Occipital lobe (tissue), 1 donor: ENCODE measurements at regions not wholly inside any gene's neighbourhood (a gene's known extent, or its start where the extent isn't known, plus 50 kb on each side); places are given as distances from the start of the nearest gene placed in this dataset.
"Not testable (repeated sequence)": the region's sequence is repeated elsewhere in the genome, so short reads cannot be mapped to it uniquely, and the experiment has no call there.

Experiments
- DNase-seq: peaks from one replicate; lab custom pipeline; 2025; lab: John Stamatoyannopoulos, UW

DNA sequence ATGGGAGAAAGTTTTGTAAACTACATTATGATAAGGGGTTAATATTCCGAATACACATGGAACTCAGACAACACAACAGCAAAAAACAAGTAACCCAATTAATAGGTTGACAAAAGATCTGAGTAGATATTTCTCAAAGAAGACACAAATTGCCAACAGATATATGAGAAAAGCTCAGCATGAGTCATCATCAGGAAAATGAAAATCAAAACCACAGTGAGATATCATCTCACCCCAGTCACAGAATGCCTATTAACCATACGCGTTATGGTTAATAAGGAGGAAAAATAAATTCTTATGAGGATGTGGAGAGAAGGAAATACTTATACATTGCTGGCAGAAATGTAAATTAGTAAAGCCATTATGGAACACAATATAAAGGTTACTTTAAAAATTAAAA, 695.0 kb downstream of the COL12A1 start:
- no peak for DNase-seq

DNA sequence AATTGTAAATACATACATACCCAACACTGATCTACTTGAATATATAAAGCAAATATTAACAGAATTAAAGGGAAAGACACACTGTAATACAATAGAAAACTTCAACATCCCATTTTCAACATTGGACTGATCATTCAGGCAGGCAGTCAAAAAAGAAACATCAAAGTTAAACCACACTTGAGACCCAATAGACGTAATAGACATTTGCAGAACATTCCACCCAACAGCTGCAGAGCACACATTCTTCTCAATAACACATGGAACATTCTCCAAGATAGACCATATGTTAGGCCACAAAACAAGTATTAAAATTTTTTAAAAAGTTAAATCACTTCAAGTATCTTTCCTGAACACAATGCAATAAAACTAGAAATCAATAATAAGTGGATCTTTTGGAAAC, 698.2 kb downstream of the COL12A1 start:
- no peak for DNase-seq

DNA sequence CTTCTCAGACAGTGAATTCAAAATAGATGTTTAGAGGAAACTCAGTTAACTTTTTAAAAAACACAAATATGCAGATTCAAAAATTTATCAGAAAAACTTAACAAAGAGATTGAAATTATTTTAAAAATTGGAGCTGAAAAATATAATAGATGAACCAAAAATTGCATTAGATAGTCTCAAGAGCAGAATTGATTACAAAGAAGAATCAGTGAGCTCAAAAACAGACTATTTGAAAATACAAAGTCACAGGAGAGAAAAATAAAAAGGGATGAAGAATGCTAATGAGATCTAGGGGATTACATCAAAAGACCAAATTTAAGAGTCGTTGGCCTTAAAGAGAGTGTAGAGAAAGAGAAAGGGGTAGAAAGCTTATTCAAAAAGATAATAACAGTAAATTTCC, 700.5 kb downstream of the COL12A1 start:
- no peak for DNase-seq

DNA sequence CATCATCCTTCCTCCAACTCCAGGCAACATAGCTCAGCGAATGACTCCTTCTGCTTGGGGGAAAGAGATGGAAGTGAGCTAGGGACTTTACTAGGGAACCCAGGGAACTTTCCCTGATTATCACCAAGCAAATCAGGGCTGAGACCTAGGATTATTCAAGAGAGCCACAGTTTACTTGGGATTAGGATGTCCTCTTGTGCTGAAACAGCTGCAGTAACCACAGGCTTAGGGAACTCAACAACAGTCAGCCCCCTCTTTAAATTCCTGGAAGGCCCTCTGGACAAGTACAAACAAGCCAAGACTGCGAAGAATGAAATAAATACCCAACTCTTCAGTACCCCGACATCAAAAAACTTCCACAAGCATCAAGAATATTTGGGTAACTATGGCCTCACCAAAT, 700.9 kb downstream of the COL12A1 start:
- DNase-seq: no peak

DNA sequence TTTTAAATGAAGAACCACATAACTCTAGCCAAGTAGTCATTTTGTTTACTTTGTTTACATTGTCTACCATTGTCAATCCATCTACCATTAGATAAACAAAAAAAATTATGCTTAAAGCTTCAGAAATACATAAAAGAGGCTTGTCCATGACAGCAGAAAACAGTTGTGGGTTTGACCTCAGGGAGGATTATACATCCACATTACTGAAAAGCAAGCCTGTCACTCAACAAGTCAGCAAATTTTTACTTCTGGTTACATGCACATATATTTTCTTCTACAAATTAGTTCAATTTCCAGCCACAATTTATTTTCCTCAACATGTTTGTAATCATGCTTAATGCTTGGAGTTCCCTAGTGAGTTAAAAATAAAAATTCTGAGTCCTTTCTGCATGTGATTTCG, 713.3 kb downstream of the COL12A1 start:
- DNase-seq: no peak

DNA sequence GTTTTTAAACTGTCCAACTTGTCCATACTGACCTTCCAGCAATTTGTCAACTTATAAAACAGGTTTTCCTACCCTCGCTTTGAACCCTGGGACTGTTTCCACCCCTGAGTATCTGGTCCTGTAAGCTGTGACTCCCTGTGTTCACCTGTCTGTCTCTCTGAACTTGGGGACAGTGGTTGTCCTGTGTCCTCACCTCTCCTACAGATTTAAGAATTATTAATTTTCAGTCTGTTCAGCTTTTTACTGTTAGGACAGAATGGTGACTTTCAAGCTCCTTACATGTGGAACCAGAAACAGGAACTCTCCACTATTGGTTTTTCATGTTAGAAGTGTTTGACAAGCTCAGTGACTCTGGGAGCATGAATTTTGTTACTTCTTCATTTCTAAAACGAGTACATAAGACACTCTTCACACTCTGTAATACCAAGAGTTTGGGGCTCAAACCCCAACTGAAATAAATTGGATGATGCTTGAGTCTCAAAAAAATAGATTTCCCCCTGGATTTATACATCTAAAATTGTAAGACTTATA, 713.9 kb downstream of the COL12A1 start:
- DNase-seq: no peak

DNA sequence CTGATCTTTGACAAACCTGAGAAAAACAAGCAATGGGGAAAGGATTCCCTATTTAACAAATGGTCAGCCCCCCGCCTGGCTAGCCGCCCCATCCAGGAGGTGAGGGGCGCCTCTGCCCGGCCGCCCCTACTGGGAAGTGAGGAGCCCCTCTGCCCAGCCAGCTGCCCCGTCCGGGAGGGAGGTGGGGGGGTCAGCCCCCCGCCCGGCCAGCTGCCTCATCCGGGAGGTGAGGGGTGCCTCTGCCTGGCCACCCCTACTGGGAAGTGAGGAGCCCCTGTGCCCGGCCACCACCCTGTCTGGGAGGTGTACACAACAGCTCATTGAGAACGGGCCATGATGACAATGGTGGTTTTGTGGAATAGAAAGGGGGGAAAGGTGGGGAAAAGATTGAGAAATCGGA, 717.1 kb downstream of the COL12A1 start:
- not testable (repeated sequence) for DNase-seq

DNA sequence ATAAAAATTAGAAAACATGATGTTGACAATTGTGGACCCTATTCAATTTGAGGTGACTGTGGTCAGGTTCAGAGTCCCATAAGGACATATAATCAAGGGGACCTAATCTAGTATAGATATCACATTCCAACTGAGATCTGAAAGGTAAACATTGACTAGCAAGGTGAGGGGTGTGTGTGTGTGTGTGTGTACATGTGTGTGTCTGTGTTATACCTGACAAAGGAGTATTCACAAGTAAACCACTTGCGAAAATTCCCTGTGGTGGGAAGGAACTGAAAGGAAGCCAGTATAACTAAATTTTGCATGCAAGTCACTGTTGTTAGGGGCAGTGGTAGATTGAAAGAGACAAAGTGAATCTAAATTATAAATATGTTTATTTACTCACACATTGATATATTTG, 723.7 kb downstream of the COL12A1 start:
- DNase-seq: no peak

DNA sequence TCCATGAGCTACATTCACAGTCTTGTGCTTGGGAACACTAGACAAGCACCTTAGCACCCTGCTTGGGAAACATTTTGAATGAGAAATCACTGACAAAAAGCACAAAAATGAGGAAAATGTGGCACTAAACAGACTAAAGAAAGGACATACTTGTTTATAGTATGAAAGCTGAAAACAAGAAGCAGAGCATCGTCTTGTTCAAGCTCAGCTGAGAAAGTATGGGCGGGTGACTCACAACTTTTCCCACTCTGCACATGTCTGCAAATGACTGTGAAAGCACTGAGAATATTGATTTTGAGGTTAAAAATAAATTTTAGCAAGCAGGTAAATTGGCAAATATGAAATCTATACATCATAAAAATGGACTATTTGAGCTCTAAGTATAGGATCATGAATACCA, 725.3 kb downstream of the COL12A1 start:
- no peak for DNase-seq

DNA sequence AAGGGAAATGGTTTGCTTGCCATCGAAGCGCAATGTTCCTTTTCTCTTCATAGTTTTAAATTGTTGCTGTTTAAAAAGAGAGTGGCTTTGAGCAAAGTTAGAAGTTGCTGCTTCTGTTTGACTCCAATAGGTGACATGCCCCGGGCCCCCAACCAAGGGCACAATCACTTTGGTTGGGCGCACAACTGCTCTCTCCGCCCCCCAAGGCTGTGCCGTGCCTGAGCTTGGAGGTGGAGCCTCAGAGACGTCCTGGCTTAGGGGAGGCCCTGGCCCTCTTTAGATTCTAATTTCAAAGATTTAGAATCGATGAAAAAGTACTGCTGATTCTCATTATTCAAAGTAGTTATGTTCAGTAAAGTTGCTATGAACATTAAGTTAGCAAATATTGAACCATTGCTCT, 725.9 kb downstream of the COL12A1 start:
- no peak for DNase-seq

DNA sequence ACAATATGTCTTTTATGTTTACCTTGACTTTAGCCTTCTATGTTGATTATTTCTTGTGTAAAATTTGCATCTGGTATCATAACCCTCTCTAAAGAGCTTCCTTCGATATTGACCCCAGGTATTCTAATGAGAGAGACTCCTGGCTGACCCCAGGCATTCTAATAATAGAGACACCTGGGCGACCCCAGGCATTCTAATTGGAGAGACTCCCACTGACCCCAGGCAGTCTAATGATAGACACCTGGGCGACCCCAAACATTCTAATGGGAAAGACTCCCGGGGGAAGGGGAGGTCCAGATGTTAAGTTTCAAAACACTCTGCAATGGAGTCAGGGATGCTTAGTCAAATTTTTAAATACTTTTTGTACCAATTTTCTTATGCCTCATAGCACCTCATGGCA, 726.4 kb downstream of the COL12A1 start:
- no peak for DNase-seq

DNA sequence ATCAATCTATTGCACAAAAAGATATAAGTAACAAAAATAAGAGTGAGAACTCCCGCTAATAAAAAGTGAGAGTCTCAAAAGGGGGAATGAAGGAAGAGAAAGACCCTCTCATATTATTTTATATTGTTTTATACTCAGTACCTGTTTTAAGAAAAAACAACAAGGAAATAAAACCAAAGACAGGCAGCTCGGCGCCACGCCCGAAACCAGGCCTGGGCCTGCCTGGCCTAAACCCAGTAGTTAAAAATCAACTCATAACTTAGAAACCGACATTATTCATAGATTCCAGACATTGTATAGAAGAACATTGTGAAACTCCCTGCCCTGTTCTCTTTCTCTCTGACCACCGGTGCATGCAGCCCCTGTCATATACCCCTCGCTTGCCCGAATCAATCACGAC, 731.8 kb downstream of the COL12A1 start:
- DNase-seq: not testable (repeated sequence)

DNA sequence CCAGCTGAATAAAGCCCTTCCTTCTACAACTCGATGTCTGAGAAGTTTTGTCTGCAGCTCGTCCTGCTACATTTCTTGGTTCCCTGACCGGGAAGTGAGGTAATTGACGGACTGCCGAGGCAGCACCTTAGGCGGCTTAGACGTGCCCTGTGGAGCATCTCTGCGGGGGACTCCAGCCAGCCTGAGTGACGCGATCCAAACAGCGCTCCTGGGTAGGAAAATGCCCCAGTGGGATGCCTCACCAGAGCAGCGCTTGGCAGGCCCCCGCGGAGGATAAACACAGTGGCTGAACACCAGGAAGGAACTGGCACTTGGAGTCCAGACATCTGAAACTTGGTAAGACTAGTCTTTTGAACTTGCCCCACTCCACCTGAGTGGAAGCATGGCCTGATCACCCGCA, 737.3 kb downstream of the COL12A1 start:
- DNase-seq: not testable (repeated sequence)

DNA sequence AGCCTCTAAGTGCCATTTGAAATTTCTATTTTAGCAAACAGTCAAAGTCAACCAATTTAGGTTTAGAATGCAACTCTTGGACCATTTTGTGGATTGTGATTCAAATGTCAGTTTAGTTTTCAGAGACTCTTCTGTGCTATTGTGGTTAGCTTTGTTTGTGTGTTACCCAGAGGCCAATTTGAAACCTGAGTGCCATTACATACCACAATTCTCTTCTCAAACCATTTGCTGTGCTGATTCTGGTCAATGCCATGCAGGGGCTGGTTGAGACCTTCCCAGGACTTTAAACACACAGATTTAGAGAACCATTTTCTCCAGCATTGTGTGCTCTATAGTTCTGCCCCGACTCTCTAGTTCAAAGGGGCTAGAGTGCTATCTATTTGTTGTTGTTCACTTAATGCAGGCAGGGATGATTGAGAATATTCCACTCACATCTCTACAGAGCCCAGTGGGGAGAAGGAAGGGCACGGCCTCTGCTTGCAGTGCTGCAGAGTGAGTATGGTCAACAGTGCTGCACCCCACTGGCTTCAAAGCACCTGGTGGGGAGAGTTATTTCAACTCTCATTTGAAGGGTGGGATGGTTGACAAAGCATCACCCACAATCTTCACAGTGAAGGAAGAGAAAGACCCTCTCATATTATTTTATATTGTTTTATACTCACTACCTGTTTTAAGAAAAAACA, 738.2 kb downstream of the COL12A1 start:
- no peak for DNase-seq

DNA sequence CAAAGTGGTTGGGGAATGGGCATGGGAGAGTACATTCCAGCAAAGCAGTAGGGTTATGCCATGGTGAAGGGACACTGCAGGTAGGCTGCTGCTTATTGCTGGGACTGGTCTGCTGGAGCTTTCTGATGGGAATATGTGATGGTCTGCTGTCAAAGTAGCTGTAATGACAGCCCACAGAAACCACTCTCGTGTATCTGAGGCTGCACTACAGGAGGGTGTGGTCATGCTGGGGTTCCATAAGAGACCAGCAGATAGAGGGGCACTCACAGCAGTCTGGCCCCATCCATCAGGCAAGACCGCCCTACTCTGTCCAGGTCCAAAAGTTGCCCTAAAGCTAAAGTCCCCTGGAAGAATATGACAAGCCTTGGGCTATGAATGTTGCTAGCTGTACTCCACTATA, 739.3 kb downstream of the COL12A1 start:
- no peak for DNase-seq

DNA sequence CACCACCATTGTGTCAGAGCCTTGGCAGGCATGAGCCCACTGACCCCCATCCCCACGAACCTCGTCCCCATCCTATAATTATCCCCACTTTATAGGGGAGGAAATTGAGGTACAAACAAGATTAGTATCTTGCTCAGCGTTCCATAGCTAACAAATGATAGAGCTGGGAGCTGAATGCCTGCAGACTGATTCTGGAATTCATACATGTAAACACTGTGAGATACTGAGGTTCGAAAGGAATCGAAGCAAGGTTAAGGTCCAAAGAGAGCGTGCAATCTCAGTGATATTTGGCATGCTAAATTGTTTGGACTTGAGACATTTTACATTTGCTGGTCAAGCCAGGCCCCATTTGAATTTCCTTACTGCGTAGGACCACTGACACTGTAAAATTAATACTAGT, 746.6 kb downstream of the COL12A1 start:
- no peak for DNase-seq

DNA sequence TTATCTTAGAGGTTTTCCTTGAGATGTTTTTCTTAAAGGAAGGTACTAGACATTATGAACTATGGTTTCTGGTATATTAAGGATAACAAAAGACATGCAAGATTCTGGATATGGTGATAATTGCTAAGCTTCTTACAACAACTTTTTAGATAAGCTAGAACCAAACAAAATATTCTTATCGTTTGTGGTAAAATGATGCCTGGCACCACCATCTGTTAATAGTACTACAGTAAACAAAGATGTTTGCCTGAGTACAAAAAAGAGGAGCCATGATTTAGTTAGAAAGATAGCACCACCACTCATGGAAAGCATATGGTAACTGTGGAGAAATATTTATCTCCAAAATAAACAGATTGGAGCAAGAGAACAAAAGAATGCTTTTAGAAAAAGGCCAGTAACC, 747.3 kb downstream of the COL12A1 start:
- no peak for DNase-seq

DNA sequence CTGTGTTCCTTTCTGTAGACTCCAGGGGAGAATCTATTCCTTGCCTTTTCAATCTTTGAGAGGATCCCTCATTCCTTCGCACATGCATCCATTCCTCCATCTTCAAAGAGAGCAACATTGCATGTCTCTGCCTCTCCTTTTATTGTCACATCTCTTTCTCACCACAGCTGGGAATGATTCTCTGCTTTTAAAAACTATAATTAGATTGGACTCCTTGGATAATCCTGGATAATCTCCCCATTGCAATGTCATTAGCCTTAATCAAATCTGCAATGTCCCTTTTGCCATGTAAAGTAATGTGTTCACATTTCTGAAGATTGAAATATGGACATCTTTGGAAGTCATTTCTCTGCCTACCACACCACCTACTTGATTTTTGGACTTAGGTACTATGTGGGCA, 750.1 kb downstream of the COL12A1 start:
- DNase-seq: no peak

DNA sequence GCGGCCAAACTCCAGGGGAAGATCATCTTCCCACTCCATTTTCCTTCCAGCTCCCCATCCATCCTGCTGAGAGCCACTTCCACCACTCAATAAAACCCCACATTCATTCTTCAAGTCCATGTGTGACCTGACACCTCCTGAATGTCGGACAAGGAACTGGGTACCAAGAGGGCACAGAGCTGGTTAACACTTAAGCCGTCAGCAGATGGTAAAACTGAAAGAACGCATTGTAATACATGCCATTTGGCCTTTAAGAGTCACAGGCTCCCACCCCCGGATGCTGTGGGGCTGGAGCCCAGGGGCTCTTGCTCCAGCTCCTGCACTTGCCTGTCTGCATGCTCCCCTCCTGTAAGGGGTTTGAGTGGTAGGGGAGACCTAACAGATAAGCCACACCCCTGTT, 753.9 kb downstream of the COL12A1 start:
- DNase-seq: no peak

DNA sequence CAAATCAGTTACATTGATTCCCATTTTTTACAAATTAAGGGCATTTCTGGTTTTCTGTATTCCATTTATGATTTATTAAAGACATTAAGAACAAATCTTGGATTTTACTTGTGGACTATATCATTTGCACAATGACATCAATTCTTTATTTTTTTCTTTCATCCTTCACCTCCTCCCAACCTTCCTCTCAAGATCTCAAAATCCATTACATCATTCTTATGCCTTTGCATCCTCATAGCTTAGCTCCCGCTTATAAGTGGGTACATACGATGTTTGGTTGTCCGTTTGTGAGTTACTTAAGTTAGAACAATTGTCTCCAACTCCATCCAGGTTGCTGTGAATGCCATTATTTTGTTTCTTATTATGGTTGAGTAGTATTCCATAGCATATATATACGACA, 752.8 kb downstream of the CD109 start:
- DNase-seq: no peak

DNA sequence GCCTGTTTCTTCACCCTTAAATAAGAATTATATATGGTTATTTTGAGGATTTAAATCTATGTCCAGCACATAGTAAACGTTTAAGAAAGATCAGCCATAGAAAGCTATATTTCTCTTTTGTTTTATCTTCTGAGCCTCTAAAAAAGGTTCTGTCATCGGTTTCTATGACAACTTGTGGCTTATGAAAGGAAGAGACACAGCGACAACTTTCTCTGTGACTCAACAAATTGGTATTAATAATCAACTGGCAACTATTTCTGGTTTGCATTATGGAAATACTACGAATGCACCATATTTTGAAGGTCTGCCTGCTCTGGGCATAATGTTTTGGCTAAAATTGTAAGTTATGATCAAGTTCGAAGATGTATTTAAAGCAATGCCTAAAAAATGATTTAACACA, 751.0 kb downstream of the CD109 start:
- no peak for DNase-seq

DNA sequence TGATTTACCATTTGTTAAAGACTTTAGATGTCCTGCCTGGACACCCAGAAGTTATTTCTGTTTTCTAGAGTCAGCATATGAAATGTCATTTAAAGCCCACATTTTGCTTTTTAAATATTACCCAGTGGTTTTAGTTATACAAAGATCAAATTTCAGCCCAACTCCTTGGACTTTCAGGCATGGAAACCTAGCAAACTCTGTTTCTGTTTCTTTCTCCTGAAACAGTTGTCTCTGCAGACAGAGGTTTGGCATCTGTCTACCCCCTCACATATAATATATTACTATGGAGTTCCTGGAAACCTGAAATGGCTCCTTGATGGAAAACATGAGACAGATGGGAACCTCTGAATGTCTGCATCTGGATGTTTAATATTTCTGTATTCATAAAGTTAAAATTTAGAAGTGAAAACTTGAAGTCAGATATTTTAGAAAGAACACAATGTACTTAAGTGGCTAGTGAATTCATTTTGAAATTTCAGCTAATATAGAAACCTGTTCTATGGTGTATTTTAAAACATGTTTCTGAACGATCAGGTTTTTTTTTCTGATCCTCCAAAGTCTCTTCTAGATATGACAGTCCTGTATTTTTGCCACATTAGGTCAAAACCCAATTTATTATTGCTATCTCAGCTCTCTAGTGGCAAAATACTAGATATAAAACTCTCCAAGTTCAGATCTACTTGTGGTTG, 743.3 kb downstream of the CD109 start:
- DNase-seq: no peak

DNA sequence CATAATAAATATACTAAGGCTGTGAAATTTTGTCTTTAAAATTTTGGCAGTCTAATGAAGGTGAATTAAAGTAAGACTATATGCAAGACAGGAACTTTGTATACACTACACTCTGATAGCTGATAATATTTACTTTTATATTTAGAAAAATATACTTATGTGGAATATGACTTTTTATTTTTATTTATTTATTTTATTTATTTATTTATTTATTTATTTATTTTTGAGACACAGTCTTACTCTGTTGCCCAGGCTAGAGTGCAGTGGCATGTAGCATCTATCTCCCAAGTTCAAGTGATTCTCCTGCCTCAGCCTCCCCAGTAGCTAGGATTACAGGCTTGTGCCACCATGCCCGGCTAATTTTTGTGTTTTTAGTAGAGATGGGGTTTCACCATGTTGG, 742.4 kb downstream of the CD109 start:
- not testable (repeated sequence) for DNase-seq
